Activated CD4-positive, alpha-beta T cell treated with anti-CD3 and anti-CD28 coated beads, Interleukin-2, amount 50 U/mL, for 16 hours (primary cell): ENCODE measurements at regions not wholly inside any gene's neighbourhood (a gene's known extent, or its start where the extent isn't known, plus 50 kb on each side); places are given as distances from the start of the nearest gene placed in this dataset.

Source experiments
- DNase-seq: peaks from one replicate; pipeline ENCODE4 v3.0.0-alpha.2; 2020

DNA sequence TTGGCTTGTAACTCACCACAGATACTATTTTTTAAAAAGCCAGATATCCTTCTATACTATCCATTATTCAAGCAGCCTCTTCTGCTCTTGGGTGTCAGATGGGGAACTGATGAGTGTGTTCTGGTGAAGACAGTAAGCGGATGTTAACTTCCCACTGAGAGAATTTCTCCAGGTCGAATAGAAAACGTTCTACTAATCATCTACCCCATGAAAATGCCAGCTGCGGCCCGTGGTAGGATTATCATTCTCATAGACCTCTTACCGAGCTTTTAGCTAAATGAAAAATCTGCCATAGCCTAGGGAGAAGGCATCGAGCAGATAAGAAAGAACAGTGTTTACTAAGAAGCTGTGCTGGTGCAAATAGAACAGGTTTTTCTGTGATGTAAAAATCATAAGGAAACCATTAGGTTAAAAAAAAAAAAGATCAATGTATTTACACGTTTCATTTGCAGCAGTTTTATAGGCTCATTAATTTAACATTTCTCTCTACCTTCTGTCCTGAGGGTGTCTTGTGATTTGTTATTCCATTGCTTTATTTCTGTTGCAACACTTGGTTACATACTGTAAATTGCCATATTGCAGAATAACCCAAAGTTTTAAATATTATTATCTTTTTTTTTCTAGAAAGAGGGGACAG lies 1521.5 kb upstream of the ZEB2 start:
- no peak for DNase-seq

DNA sequence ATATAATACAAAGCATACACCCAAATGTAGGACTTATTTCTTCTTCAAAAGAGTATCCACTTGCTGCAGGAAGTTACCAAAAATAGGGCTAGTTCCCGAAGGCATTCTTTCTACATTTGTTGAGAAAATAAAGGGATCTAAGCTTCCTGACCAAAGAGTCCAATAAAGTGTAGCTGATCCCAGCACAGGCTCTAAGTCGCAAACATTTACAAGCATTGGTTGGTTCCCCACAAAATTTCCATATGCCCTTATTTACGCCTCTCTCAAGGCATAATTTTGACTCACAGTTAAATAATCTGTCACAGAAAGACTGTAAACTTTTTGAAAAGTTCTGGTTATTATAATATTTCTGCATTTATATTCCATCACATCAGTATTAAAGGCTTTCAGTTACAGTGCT lies 1520.1 kb upstream of the ZEB2 start:
- no peak for DNase-seq

DNA sequence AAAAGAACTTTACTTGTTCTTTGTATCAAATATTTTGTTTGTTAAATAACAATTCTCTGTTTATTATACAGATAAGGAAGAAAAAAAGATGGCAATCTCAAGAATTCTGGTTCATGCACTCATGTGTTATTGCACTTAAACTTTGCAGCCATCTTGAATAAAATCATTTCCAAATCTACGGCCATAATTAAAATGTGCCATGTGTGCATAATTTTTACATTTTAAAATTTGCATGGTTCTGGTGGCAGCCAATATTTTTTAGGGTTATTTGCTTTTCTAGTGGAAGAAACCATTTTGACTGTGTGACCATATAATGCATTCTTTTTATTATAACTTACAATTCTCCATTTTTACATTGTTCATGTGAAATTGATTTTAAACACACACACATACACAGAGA lies 1518.1 kb upstream of the ZEB2 start:
- DNase-seq, result no peak

DNA sequence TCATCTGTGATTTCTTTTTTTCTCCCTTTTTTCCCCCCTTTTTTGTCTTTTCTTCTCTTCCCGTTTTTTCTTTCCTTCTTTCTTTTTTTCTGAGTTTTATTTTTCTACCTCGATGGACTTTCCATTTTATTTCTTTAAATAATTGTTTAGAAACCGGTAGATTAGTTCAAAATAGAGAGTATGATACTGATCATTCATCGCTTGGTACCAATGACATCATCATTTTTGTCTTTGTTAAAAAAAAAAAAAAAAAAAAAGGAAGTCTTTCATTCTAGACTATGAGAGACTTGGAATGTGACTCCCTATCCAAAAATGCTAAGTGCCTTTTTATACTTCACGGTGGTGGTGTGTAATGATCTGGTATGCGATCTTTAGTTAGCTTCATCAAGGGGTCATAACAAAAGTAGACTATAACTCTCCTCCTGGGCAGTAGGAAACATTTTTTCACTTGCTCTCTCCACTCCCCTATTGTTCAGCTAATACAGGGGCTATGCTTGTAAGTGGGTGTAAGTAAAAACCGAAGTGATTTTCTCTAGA lies 1517.5 kb upstream of the ZEB2 start:
- no peak for DNase-seq

DNA sequence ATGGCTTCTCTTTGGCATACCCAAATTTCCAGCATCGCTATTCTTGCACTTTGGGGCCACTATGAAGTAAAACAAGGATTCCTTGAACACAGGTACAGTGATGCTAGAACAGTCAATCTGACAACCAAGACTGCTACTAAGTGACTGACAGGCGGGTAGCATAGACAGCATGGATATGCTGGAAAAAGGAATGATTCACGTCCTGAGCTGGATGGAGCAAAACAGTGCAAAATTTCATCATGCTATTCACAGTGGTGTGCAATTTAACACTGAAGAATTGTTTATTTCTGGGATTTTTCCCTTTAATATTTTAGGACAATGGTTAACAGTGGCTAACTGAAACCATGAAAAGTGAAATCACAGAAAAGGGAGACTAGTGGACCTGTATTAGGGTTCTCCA lies 1511.2 kb upstream of the ZEB2 start:
- DNase-seq, result no peak

DNA sequence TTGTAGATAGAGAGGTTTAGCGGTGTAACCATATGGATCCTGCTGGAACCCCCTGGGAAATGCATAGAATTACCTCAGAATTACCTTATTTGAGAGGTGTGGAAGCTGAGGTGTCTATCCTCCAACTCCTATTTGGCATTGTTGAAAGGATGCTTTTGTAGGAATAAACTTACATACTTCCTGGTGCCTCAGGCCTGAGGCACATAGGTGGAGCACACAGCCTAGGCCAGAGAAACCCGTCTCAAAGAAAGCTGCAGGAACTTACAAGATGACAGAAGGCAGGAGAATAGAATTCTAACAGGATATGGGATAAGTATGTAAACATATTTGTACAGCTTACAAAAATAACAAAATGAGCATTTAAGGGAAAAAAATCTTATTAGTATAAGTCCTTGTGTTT lies 1507.2 kb upstream of the ZEB2 start:
- DNase-seq, result no peak

DNA sequence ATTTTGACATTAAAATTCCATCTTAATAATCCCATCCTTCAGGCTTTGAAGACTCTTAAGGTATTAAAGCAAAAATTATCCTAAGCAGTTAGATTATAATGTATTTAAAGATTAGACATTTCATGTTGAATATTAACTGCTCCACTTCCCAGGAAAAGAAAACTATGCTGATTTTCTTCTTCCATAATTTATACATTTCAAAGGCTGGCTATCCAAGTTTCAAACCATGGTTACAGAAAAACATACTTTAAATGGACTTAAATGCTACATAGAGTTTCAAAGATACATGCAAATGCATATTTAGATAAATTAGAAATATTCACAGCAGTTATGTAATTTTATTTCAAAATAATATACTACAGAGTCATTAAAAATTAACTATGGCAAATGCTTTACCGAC lies 1505.6 kb upstream of the ZEB2 start:
- DNase-seq, result no peak

DNA sequence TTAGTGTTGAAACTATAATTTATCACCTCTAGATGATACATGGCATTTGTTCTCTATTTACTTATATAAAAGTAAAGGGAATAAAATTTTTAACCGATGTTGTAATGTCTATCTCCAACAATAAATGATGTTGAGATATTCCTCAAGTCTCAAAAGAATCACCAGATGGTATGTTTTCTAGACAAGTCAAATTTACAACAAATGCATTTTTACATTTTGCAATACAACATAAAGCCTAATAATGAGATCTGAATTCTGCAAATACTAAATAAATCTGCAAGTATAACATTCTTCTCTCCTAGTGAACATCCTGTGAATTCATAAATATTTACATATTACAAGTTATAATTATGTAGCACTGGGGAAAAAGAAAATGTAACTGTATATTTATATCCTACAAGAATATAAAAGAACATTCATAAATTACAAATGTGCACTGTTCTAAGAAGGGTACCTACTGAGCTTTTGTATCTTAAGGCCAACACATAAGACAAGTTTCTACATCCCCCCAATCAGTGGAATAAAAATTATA lies 1504.4 kb upstream of the ZEB2 start:
- no peak for DNase-seq

DNA sequence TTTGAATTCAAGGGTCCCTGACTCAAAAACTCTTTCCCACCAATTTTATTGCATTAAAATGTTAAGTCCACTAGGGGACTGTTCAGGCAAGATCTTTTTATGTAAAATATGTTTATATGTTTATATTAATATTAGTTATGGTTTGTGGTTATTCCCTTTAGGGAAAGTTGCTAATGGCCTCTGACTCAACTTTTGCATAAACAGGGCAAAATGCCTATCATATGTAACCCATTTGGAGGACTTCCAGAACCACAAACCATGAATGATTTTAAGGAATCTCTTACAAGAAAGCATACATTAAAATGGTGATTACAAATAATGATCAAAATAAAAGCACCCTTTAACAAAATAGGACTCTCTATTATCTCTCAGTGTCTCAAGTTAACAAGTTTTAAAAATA lies 1484.5 kb upstream of the ZEB2 start:
- DNase-seq, result no peak

DNA sequence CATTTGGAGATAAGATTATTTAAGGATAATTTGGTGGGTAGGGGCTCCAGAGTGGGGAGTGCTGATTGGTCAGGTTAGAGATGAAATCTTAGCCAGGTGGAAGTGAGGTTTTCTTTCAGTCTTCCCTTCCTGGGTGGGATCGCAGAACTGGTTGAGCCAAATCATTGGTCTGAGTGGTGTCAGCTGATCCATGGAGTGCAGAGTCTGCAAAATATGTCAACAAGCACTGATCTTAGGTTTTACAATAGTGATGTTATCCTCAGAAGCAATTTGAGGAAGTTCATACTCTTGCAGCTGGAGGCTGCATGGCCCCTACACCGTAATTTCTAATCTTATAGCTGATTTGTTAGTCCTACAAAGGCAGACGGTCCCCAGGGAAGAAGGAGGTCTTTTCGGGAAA lies 1483.4 kb upstream of the ZEB2 start:
- DNase-seq, result no peak

DNA sequence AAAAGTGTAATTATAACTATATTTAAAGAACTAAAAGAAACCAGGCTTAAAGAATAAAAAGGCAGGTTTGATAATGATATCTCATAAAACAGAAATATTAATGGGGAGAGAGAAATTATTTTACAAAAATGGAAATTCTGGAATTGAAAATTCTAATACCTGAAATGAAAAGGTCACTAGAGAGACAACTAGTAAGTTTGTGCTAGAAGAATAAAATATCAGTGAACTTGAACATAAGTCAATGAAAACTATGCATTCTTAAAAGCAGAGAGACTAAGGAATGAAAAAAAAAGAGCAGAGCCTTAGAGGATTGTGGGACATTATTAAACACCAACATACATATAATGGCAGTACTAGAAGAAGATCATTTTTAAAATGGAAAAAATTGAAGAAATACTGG lies 1475.0 kb upstream of the ZEB2 start:
- no peak for DNase-seq

DNA sequence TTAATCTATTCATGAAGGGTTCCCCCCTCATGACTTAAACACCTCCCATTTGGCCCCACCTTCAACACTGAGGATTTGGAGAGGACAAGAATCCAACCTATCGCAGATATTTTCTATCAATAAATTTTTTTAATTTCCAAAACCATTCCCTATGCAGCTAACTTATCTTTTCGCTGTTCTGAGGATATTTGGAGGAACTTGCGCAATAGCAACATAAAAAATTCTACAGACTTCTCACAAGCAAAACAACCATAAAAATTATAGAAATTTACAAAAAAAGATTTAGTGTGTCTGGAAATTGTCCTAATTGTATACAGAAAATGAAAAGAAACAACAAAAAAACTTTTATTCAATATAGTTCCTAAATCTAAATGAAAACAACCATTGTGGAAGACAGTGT lies 1472.7 kb upstream of the ZEB2 start:
- DNase-seq, result no peak

DNA sequence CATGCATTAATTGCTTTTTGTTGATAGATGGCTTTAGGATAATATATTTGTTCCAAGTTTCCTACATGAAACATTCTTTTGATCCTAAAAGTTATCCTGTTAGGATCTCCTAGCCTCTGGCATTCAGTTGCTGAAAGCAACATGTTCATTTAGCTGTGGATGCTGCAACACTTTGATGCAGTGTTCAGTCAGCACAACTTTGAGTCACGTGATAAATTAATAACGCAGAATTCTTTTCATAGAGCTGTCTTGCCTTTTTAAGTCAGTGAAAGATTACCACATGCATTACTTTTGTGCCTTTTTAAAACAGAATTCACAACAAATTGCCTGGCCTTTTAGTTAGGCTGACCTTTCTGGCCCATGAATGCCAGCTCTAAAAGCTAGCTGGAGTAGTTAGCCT lies 1467.9 kb upstream of the ZEB2 start:
- no peak for DNase-seq

DNA sequence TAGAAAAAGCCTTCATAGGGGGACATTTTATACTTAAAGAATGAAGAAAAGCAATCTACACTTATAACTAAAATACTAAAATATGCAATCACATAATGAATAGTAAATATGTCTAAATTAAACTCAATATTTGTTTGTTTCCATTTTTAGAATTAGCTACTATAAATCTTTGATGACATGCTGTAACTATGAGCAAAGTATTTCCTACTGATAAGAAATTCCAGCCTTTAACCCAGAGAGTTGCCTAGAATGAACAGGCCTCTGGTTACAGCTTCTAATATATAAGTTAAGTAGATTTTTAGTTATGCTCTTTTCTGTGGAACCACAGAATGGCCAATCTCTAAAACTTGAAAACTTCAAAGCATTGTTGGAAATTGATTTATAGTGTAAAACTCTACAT lies 1465.6 kb upstream of the ZEB2 start:
- no peak for DNase-seq

DNA sequence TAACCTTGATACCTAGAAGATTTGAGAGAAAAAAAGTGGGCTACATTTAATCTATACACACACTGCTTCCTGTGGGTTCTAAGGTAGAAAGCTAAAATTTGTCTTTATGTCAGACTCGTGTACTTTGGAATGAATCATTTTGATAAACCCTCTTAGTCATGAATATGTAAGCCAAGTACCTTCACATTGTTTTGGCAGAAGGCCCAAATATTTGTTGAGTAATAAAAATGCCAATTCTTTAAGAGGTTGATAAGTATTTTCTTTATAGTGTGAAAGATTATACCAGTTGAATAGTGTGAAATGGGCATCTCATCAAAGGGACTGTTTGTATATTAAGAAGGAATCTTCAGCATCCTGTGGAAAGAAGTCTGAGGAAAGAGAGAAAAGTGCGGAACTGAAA lies 1464.7 kb upstream of the ZEB2 start:
- DNase-seq, result no peak

DNA sequence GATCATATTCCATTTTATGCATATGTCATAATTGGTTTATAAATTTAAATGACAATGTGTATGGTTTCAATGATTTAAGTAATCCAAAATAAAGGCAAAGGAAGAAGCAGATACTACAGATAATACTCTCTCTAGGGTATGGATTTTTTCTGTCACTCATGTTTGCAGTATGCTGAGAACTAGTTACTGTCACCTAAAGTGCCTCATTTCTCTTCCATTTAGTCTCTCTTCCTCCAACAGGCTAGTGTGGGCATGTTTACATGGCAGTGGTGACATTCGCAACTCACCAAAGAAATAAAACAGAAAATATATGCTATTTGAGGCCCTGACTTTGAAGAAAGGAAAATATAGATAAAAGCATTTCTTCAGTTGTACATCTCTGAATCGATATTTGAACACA lies 1460.4 kb upstream of the ZEB2 start:
- DNase-seq, result no peak

DNA sequence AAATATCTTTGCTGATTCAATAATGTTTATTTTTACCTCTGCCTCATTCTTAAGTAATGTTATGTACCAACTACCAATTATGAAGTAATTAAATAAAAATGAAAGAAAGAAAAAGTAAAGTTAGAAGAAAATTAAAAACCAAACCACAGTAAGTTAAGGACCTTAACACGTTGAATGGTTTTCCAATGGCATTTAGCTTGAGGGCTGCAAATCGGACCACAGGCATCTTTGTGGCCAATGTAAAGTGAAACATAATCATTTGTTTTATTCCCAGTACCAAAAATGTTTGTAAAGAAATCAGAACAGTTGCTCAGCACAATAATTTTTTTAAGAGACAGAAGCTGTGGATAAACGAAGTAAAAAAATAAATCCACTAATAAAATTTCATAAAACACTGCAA lies 1455.5 kb upstream of the ZEB2 start:
- no peak for DNase-seq

DNA sequence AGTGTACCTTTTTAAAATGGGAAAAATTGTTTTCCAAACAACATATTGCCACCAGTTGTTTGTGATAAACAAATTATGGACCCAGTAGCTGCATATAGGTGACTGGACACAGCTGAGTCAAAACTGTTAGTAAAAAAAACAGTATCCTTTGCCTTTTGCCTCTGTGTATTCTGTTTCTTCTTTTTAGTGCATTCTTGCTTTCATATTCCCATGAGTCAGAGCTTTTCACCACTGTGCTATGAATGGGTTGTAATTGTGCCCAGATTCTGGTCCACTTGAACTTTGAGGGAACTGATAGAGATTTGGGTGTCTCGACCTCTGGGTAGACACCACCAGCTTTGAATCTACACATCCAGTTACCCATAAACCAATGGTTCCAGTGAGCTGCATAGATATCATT lies 1441.9 kb upstream of the ZEB2 start:
- no peak for DNase-seq

DNA sequence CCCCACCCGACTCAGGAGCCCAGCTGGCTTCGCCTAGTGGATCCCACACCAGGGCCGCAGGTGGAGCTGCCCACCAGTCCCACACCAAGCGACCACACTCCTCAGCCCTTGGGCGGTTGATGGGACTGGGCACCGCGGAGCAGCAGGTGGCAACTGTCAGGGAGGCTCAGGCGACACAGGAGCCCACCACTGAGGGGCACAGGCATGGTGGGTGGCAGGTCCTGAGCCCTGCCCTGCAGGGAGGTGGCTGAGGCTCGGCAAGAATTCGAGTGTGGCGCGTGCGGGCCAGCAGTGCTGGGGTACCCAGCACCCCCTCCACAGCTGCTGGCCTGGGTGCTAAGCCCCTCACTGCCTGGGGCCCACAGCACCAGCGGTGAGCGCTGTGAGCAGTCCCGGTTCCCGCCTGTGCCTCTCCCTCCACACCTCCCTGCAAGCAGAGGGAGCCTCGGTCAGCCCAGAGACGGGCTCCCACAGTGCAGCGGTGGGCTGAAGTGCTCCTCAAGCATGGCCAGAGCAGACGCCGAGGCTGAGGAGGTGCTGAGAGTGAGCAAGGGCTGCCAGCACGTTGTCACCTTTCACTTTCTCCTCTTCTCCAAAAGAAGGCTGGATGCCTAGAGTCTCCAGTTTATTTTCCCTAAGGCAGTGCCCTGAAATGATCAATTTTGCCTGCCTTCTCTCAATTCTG lies 1440.7 kb upstream of the ZEB2 start:
- no peak for DNase-seq

DNA sequence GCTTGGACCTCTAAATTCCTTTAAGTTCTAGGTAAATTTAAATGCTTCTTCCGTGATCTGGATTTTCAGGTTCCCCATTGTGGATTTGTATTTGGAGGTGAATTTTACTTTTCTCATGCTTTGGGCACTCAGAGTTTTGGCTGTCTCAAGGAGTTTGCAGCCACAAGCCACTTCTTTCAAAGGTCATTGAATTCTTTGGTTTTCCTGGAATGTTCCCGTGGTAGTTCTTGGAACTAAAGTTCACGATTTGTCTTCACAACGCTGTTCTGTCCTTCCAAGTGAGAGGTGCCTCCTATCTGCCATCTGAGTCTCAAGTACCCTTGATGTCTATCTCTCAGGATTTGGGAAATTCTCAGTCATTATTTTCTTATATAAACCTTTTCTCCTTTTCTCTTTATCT lies 1438.7 kb upstream of the ZEB2 start:
- no peak for DNase-seq

DNA sequence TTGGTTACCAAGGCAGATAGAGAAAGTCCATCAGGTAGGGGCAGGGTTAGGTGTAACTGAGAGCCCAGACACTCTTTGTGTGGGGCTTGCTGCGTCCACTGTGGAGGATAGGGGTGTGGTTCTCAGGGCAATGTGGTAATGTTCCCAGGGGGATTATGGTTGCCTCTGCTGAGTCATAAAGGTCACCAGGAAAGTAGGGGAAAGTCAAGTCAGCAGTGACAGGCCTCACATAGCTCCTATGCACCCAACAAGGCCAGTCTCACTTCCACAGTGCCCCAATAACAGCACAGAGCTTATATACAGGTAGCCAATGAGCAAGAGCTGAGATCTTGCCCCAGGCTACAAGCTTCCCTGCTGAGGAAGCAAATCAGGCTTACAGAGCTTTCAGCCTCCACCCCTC lies 1438.0 kb upstream of the ZEB2 start:
- no peak for DNase-seq

DNA sequence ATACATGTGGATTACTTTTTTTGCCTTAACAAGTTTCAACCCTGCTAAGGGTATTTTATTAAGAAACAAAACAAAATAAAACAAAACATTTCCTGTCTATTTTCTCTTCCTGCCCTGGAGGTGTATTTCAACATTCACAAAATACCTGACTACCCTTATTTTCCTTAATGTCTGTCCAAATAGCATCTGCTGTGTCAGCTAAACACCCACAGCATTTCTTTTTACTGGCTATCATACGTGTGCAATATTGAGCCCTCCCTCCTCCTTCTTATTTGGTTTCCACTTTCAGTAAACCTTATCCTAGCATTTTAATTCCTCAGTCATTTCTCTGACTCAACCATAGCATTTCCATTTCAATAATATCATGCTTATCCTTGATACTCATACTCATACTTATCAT lies 1420.0 kb upstream of the ZEB2 start:
- DNase-seq, result no peak

DNA sequence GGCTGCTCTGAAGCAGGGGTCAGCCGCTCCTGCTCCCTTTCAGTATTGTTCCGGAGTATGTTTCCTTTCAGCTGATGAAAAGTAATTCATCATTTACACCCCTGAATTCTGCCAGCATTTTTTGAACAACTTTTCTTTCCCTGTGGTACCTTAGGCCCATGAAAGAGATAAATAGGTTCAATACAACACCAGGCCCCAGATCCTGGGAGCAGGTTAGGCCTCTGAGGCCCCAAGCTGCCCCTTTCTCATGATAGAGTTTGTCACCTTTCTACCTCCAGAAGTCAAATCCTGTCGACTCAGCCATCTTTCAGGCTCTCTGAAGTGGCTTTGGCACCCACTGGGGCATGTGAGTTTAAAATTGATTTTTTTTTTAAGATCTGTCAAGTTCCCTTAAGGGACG lies 1415.1 kb upstream of the ZEB2 start:
- DNase-seq, result no peak

DNA sequence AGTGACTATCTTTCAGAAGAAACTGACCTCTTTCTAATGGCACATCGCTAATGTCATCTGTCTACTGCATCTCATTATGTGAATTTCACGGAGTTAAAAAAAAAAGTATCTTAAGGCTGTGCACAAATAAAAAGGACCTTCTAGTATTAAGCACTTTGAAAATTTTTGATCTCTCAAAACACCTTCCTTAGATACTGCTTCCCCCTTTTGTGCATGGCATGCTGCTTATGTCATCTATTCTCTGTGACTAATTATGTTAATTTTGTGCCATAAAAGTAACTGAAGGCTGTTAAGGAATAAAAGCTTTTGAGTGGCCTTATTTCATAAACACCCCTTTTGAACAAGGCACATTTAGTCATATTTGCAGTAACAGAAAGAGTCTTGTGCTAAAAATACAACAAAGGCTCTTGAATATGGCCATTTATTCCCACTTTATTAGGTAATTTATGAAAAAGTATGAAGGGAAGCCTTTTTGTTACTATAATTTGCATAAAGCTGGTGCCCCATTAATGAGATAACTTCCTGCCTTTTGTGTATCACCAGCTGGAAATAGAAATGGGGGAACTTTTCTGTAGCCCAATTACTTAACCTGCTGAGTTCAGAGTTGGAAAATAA lies 1412.0 kb upstream of the ZEB2 start:
- no peak for DNase-seq
